ENCODE measurements at regions not wholly inside any gene's neighbourhood (a gene's known extent, or its start where the extent isn't known, plus 50 kb on each side); places are given as distances from the start of the nearest gene placed in this dataset.

DNA sequence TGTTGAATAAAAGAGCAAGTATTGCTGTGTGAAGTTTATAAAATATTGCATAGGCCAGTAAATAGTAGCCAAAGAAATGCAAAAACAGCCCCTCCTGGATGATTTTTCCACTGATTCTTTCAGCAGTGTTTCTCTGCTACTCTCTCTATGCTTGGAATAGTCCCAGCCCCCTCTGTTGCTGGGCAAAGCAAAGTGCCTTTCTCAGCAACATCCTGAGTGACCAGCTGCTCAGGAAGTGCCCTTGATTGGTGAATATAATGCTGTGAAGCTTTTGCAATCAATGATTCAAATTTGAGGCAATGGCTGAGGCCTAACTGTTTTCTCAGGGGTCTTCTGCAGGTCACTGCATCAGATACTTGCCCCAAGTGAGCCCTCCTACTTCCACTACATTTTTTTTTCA is 656.7 kb downstream of the ZNF674 start:
- no peak for DNase-seq (ENCODE audit: low read depth in 2 of 2, low spot score in 1 of 2)

DNA sequence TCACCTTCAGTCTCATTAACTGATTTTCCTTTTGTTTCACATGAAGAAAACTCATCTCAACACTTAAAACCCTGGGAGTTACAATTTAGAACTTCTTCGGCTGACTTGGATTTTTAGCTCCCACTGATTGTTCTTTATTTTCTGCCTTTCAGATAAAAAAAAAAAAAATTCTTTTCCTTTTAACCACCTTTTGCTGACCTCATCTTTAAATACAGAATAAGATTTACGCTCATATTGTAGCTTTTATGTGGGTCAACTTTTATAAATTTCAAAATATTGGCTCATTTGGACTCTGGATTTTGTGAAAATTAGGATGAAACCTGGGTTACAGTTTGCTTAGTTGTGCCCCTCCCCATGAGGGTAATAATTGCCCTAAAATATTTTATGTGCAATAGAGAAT is 659.3 kb downstream of the ZNF674 start:
- no peak for DNase-seq (ENCODE audit: low read depth in 2 of 2, low spot score in 1 of 2)

DNA sequence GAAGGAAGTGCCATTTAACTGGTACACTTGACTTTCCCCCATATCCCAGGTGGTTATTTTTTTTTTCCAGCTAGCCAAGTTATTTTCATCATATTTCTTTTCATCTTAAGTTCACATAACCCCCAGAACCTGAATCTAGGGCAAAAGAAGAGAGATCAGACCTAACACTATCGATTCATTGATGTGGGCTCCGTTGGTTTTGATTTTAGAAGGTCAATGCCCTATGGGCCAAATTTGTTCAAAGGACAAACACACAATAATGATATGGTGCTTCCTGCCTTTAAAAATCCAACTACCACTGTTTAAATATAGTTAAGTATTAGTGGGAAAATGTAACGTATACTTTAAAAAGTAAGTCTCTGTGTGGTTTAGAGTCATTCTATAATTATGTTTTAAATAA is 665.7 kb downstream of the ZNF674 start:
- no peak for DNase-seq (ENCODE audit: low read depth in 2 of 2, low spot score in 1 of 2)

DNA sequence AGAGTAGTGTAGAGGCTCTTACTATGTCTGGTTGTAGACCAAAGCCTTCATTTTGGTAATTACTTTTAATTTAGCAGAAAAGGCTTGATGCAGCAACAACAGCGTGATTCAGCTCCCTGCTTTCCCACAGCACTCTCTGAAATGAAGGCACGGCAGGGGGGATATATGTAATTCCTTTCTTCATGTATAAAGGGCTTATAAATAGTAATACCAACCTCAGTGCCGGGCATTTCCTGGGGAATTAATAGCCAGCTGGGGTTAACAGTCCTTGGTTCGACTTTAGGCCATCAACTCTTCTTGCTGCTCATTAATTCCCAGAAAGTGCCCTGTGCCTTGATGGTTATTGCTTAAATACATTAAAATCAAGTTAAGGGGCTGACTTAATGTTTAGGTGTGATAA is 669.0 kb downstream of the ZNF674 start:
- no peak for DNase-seq (ENCODE audit: low read depth in 2 of 2, low spot score in 1 of 2)

- no peak for DNase-seq (ENCODE audit: low read depth in 2 of 2, low spot score in 1 of 2)
Measured at GRCh38 chrX:45873781-45874180, 671.4 kb downstream of the ZNF674 start.

GRCh38 chrX:45872480-45872879 is 671.8 kb upstream of the DIPK2B start:
- no peak for DNase-seq (ENCODE audit: low read depth in 2 of 2, low spot score in 1 of 2)

- no peak for DNase-seq (ENCODE audit: low read depth in 2 of 2, low spot score in 1 of 2)
Measured at GRCh38 chrX:45868425-45868824, 667.7 kb upstream of the DIPK2B start.

- no peak for DNase-seq (ENCODE audit: low read depth in 2 of 2, low spot score in 1 of 2)
Measured at GRCh38 chrX:45862801-45863200, 662.1 kb upstream of the DIPK2B start.

- no peak for DNase-seq (ENCODE audit: low read depth in 2 of 2, low spot score in 1 of 2)
Measured at GRCh38 chrX:45860450-45860849, 659.8 kb upstream of the DIPK2B start.

- DNase-seq (ENCODE audit: low read depth in 2 of 2, low spot score in 1 of 2), result no peak
Measured at GRCh38 chrX:45859407-45859806, 658.7 kb upstream of the DIPK2B start.

GRCh38 chrX:45852884-45853283 is 652.2 kb upstream of the DIPK2B start:
- no peak for DNase-seq (ENCODE audit: low read depth in 2 of 2, low spot score in 1 of 2)

DNA sequence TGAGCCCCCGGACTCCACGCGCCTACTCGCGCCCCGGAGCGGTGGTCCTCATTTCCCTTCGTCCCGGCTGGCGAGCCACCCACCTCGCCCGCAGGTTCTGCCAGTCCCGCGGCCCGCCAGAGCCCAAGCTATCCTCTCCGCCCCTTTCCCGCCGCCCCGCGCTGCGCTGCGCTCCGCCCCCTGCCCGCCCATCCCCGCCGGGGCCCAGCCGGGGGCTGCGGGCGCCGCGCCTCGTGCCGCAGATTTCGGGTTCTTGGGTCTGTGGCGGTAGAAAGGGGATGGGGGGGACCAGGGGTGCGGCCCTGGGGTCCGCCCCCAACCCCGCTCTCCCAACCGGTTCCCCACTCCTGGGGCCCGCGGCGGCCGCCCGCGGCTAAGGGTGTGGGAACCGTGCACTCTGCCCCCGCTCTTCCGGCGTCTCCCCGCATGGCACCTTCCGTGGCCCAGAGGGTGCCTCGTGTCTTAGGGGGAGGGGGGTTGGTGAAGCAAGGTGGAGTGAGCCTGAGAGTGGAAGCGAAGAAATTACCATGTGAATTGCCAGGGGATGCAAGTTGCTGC is 650.8 kb upstream of the DIPK2B start:
- no peak for DNase-seq (ENCODE audit: low read depth in 2 of 2, low spot score in 1 of 2)

DNA sequence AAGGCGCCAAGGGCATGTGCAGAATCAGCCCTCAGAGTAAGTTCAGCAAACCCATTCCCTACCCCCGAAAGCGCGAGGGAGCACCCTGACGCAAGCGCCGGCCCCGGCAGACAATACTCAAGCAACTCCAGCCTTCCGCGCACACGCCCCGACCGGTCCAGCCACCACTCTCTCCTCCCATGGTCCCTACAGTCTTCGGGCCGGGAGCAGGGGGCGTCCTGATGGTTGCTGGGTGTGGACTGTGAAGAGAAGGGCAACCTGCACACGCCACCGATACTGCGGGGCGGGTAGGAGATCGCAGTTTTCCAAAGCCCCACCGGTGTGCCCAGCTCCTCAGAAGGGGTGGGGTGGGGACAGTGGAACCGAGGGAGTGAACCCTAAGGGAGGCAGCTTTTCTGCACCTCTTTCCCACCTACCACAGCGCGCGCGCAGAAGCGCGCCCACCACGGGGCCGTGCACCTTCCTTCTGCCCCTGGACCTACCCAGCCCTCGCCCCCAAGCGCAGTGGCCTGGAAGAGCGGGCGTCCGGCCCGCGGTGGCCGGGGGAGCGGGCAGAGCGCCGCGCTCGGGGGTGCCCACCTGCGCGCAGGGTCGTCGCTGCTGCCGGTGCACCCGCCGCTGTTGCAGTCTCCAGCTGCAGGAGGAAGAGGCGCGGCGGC is 650.2 kb upstream of the DIPK2B start:
- no peak for DNase-seq (ENCODE audit: low read depth in 2 of 2, low spot score in 1 of 2)

GRCh38 chrX:45850197-45850774 is 649.6 kb upstream of the DIPK2B start:
- DNase-seq (ENCODE audit: low read depth in 2 of 2, low spot score in 1 of 2), result no peak

DNA sequence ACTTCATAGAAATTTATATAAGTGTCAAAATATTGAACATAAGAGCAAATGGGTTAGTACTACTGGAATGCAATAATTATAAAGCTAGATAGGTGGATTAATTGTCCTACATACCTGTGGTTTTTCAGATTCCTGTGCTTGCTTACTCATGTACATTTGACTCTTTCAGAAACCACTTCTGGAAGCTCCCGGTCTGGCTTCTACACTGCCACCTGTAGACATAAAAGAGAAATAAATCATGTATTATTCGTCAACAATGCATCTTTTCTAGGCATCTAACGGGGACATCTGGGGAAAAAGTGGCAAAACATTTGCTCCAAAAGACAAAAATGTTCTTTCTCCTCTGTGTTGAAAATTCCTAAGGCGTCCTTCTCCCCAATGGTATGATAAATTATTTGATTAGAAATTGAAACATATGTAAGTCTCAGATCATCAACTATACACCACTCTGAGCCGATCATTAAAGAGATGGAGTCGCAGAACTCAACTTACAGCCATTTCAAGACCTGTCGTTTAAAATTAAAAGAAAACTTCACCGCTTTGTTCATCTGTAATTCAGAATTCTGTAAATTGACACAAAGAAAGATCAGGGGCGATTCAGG is 648.7 kb upstream of the DIPK2B start:
- no peak for DNase-seq (ENCODE audit: low read depth in 2 of 2, low spot score in 1 of 2)

DNA sequence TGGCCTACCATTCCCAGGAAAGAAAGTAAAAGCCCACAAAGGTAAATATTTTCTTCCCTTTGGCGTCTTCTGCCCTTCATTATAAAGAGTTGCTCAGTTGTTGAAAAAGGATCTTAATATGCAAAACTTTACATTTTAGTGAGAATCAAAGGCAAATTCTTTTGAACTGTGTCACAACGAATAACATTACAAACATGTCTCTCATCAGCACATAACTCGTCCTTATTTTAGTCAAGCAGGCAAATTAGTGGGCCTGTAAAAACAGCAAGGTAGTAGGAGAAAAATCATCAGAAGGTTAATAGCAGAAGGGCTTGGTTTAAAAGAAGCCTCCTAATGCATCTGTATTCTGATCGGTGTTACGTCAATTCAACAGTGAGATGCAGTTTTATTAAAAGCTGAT is 647.3 kb upstream of the DIPK2B start:
- no peak for DNase-seq (ENCODE audit: low read depth in 2 of 2, low spot score in 1 of 2)

DNA sequence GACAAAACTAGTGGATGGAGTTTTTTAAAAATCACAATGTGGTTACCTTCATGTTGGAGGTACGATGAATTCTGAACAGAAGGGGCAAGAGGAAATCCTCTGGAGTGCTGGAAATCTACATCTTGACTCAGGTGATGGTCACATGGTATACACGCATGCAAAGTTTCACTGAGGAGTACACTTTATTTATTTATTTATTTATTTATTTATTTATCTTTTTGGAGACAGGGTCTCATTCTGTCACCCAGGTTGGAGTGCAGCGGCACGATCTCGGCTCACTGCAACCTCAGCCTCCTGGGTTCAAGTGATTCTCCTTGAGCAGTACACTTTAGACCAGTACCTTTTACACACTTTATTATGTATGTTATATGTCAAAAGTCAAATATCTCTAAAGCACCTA is 645.7 kb upstream of the DIPK2B start:
- no peak for DNase-seq (ENCODE audit: low read depth in 2 of 2, low spot score in 1 of 2)

- no peak for DNase-seq (ENCODE audit: low read depth in 2 of 2, low spot score in 1 of 2)
Measured at GRCh38 chrX:45845142-45845541, 644.5 kb upstream of the DIPK2B start.

DNA sequence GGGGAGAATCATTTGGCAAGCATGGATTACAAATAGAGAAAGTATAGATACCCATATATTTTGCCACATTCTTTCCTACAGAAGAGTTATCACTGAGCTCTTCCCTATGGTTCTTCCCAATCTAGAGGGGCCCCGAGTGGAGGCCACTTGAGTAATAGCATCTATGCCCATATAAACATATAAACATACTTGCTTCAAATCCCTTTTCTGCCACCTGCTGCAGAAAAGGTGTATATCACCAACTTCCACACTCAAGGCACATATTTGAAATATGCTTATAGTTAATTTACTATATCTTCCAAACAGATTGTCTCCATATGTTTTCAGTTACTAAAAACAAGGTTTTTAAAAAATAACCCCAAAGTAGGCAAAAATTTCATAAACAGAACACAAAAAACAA is 642.8 kb upstream of the DIPK2B start:
- DNase-seq (ENCODE audit: low read depth in 2 of 2, low spot score in 1 of 2), result no peak

GRCh38 chrX:45842926-45843315 is 642.2 kb upstream of the DIPK2B start:
- no peak for DNase-seq (ENCODE audit: low read depth in 2 of 2, low spot score in 1 of 2)

DNA sequence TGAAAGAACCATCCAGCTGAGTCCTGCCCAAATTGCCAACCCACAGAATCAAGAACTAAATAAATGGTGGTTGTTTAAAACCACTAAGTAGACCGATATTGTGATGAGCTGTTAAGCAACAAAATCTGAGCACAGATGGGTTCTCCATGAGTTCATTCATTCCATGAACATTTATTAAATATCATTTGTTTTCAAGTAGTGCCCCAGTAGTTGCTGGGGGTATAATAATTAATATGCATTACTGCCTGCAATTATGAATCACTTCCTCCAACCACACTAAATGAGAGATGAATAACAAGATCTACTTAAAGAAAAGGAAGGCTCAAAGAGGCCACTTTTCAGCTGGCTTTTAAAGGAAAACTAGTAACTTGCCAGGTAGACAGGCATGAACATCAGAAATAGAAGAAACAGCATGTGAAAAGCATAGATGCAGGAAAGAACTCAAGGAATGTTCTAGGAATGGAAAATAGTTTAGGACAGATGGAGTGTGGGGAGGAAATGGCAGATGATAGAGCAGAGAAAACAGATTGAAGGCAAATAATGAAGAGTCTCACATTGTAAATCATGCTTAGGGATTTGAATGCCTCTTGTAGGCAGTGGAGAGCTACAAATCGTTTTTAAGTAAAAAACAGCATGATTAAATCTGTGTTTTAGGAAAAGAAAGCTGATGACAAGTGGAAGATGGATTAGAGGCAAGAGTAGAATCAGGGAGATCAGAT is 641.7 kb upstream of the DIPK2B start:
- DNase-seq (ENCODE audit: low read depth in 2 of 2, low spot score in 1 of 2), result no peak

- no peak for DNase-seq (ENCODE audit: low read depth in 2 of 2, low spot score in 1 of 2)
Measured at GRCh38 chrX:45840411-45840950, 639.8 kb upstream of the DIPK2B start.

Measured in stimulated activated CD8-positive, alpha-beta memory T cell treated with anti-CD3 and anti-CD28 coated beads, Interleukin-4, amount 100 ng/mL, for 1 hour (primary cell).